DOHH2 (cell line): ENCODE measurements at regions not wholly inside any gene's neighbourhood (a gene's known extent, or its start where the extent isn't known, plus 50 kb on each side); places are given as distances from the start of the nearest gene placed in this dataset.

ENCODE experiments used
- H3F3A ChIP-seq: fragments of 200-600 bp; sonication (generic), shearing (Covaris generic); 2 replicates; pipeline ENCODE4 v1.6.0; 2016; ENCODE audit warnings: antibody characterized with exemption, mild to moderate bottlenecking; ENCODE audit not compliant: control insufficient read depth, insufficient read depth
- H3K27ac ChIP-seq: fragments of 200-600 bp; sonication (generic); 2 replicates; pipeline ENCODE4 v1.5.1; 2014; ENCODE audit warnings: low read depth, mild to moderate bottlenecking, low read length, moderate library complexity
- H3K27me3 ChIP-seq: fragments of 200-600 bp; sonication (generic); 2 replicates; pipeline ENCODE4 v1.6.1; 2014; ENCODE audit warnings: mild to moderate bottlenecking, low read length, mixed read lengths; ENCODE audit not compliant: control insufficient read depth
- H3K36me3 ChIP-seq: fragments of 200-600 bp; sonication (generic); 2 replicates; pipeline ENCODE4 v1.6.1; 2014; ENCODE audit warnings: mild to moderate bottlenecking, low read length, moderate library complexity, mixed read lengths; ENCODE audit not compliant: control insufficient read depth
- H3K4me1 ChIP-seq: fragments of 200-600 bp; sonication (generic); 2 replicates; pipeline ENCODE4 v1.6.1; 2014; ENCODE audit warnings: mild to moderate bottlenecking, low read length, mixed read lengths; ENCODE audit not compliant: control insufficient read depth
- H3K4me2 ChIP-seq: fragments of 200-600 bp; sonication (generic); 2 replicates; pipeline ENCODE4 v1.6.0; 2014; ENCODE audit warnings: mild to moderate bottlenecking, low read length, moderate library complexity
- H3K4me3 ChIP-seq: fragments of 200-600 bp; sonication (generic); 2 replicates; pipeline ENCODE4 v1.5.1; 2014; ENCODE audit warnings: mild to moderate bottlenecking, low read length, mixed read lengths
- H3K79me2 ChIP-seq: fragments of 200-600 bp; sonication (generic); 2 replicates; pipeline ENCODE4 v1.6.1; 2014; ENCODE audit warnings: mild to moderate bottlenecking, low read length, mixed read lengths; ENCODE audit not compliant: control insufficient read depth
- H3K9me2 ChIP-seq: fragments of 200-600 bp; sonication (generic); replicated peaks from 2 replicates; pipeline ENCODE4 v1.6.1; 2014; ENCODE audit warnings: mild to moderate bottlenecking, low read length, mixed read lengths; ENCODE audit not compliant: control insufficient read depth
- H3K9me3 ChIP-seq: fragments of 200-600 bp; sonication (generic); 2 replicates; pipeline ENCODE4 v1.6.1; 2014; ENCODE audit warnings: antibody characterized with exemption, low read length, mixed read lengths; ENCODE audit not compliant: control insufficient read depth, insufficient read depth
- H4K20me1 ChIP-seq: fragments of 200-600 bp; sonication (generic); 2 replicates; pipeline ENCODE4 v1.6.0; 2014; ENCODE audit warnings: low read depth, mild to moderate bottlenecking, antibody characterized with exemption, low read length, moderate library complexity; ENCODE audit not compliant: control insufficient read depth, insufficient read depth
- CTCF ChIP-seq: fragments of 200-600 bp; sonication (generic); IDR thresholded peaks from one replicate; pipeline ENCODE4 v1.5.1; 2014; ENCODE audit warnings: antibody characterized with exemption, mild to moderate bottlenecking, low read depth, low read length; ENCODE audit not compliant: poor library complexity, severe bottlenecking
- EZH2phosphoT487 ChIP-seq: fragments of 200-600 bp; sonication (generic); IDR thresholded peaks from 2 replicates; pipeline ENCODE4 v1.6.1; 2017; ENCODE audit warnings: borderline replicate concordance, mild to moderate bottlenecking, antibody characterized with exemption, low read length, moderate library complexity, mixed read lengths

GRCh38 chr18:76055578-76055977 lies 439.5 kb downstream of the ZNF516 start:
- TF ChIP-seq CTCF: no peak
- no peak for TF ChIP-seq EZH2phosphoT487
- Histone ChIP-seq H3K27me3 (no peaks in the 10 kb centered on the region), H3K27ac (no peak overlapping the region)

GRCh38 chr18:76055025-76055424 lies 440.0 kb downstream of the ZNF516 start:
- Histone ChIP-seq H3K4me3 (no peak overlapping the region), H3K4me2 (no peak overlapping the region), H3K4me1 (no peaks in the 10 kb centered on the region), H4K20me1 (no peaks in the 10 kb centered on the region), H3K9me2 (no peaks in the 10 kb centered on the region), H3K36me3 (no peaks in the 10 kb centered on the region), H3K27me3 (no peaks in the 10 kb centered on the region), H3K27ac (no peak overlapping the region), H3F3A (no peaks in the 10 kb centered on the region), H3K79me2 (no peaks in the 10 kb centered on the region), H3K9me3 (no peaks in the 10 kb centered on the region)
- TF ChIP-seq EZH2phosphoT487: no peak
- no peak for TF ChIP-seq CTCF

More at GRCh38 chr18:76055578-76055977, 439.5 kb downstream of the ZNF516 start:
- H3K9me2 ChIP-seq: no peaks in the 10 kb centered on the region
- H3K79me2 ChIP-seq: no peaks in the 10 kb centered on the region
- H3K9me3 ChIP-seq: no peaks in the 10 kb centered on the region
- no peak overlapping the region for H3K4me3 ChIP-seq
- H3K4me1 ChIP-seq: no peaks in the 10 kb centered on the region
- H3F3A ChIP-seq: no peaks in the 10 kb centered on the region
- H3K4me2 ChIP-seq: no peak overlapping the region
- H4K20me1 ChIP-seq: no peaks in the 10 kb centered on the region
- no peaks in the 10 kb centered on the region for H3K36me3 ChIP-seq

GRCh38 chr18:76054156-76054555 lies 440.9 kb downstream of the ZNF516 start:
- H3K4me1 ChIP-seq: no peaks in the 10 kb centered on the region
- H3K4me3 ChIP-seq: no peak overlapping the region
- no peaks in the 10 kb centered on the region for H3K9me3 ChIP-seq
- H3K79me2 ChIP-seq: no peaks in the 10 kb centered on the region
- H3K4me2 ChIP-seq: no peak overlapping the region
- H3K27ac ChIP-seq: no peak overlapping the region
- H4K20me1 ChIP-seq: no peaks in the 10 kb centered on the region
- H3F3A ChIP-seq: no peaks in the 10 kb centered on the region
- no peaks in the 10 kb centered on the region for H3K36me3 ChIP-seq
- no peak for TF ChIP-seq EZH2phosphoT487
- TF ChIP-seq CTCF: no peak
- H3K9me2 ChIP-seq: no peaks in the 10 kb centered on the region
- H3K27me3 ChIP-seq: no peaks in the 10 kb centered on the region

GRCh38 chr18:76053551-76053950 lies 441.5 kb downstream of the ZNF516 start:
- no peaks in the 10 kb centered on the region for H3K9me2 ChIP-seq
- no peak overlapping the region for H3K4me3 ChIP-seq
- no peaks in the 10 kb centered on the region for H3F3A ChIP-seq
- H3K27me3 ChIP-seq: no peaks in the 10 kb centered on the region
- H3K9me3 ChIP-seq: no peaks in the 10 kb centered on the region
- H3K4me1 ChIP-seq: no peaks in the 10 kb centered on the region
- H4K20me1 ChIP-seq: no peaks in the 10 kb centered on the region
- no peak for TF ChIP-seq CTCF
- TF ChIP-seq EZH2phosphoT487: no peak
- no peak overlapping the region for H3K4me2 ChIP-seq
- H3K79me2 ChIP-seq: no peaks in the 10 kb centered on the region
- no peaks in the 10 kb centered on the region for H3K36me3 ChIP-seq
- H3K27ac ChIP-seq: no peak overlapping the region
